OCI-LY1 (cell line): ENCODE measurements at regions not wholly inside any gene's neighbourhood (a gene's known extent, or its start where the extent isn't known, plus 50 kb on each side); places are given as distances from the start of the nearest gene placed in this dataset.

ENCODE experiments used
- H2AFZ ChIP-seq: fragments of 200-600 bp; sonication (generic), shearing (Covaris generic); 2 replicates; pipeline ENCODE4 v1.6.0; 2014; ENCODE audit warnings: antibody characterized with exemption, mild to moderate bottlenecking, low read length
- H3F3A ChIP-seq: fragments of 200-600 bp; sonication (generic), shearing (Covaris generic); 2 replicates; pipeline ENCODE4 v1.6.0; 2014; ENCODE audit warnings: mild to moderate bottlenecking, antibody characterized with exemption, low read length, moderate library complexity; ENCODE audit not compliant: insufficient read depth
- H3K27ac ChIP-seq: fragments of 200-600 bp; sonication (generic); 2 replicates; pipeline ENCODE4 v1.5.1; 2014; ENCODE audit warnings: low read length, mixed run types, mild to moderate bottlenecking, low read depth; ENCODE audit not compliant: poor library complexity, severe bottlenecking
- H3K27me3 ChIP-seq: fragments of 200-600 bp; sonication (generic); 2 replicates; pipeline ENCODE4 v1.6.0; 2014; ENCODE audit warnings: antibody characterized with exemption, mild to moderate bottlenecking, low read length, moderate library complexity; ENCODE audit not compliant: insufficient read depth
- H3K36me3 ChIP-seq: fragments of 200-600 bp; sonication (generic); 2 replicates; pipeline ENCODE4 v1.6.1; 2014; ENCODE audit warnings: mild to moderate bottlenecking, antibody characterized with exemption, low read length, moderate library complexity, mixed read lengths; ENCODE audit not compliant: insufficient read depth
- H3K4me1 ChIP-seq: fragments of 200-600 bp; sonication (generic); 2 replicates; pipeline ENCODE4 v1.5.1; 2014; ENCODE audit warnings: mild to moderate bottlenecking, low read length, moderate library complexity; ENCODE audit not compliant: insufficient read depth, severe bottlenecking
- H3K4me2 ChIP-seq: fragments of 200-600 bp; sonication (generic), shearing (Covaris generic); 2 replicates; pipeline ENCODE4 v1.6.1; 2014; ENCODE audit warnings: low read length
- H3K4me3 ChIP-seq: fragments of 200-600 bp; sonication (generic); 2 replicates; pipeline ENCODE4 v1.5.1; 2014; ENCODE audit warnings: low read length, low read depth, mild to moderate bottlenecking, mixed read lengths; ENCODE audit not compliant: poor library complexity, severe bottlenecking
- H3K79me2 ChIP-seq: fragments of 200-600 bp; shearing (Covaris generic); 2 replicates; pipeline ENCODE4 v1.6.1; 2016; ENCODE audit warnings: mixed run types, low read length, mixed read lengths; ENCODE audit not compliant: insufficient read depth
- H3K9ac ChIP-seq: fragments of 200-600 bp; sonication (generic), shearing (Covaris generic); 2 replicates; pipeline ENCODE4 v1.6.1; 2014; ENCODE audit warnings: mild to moderate bottlenecking, low read length, mixed read lengths
- H3K9me2 ChIP-seq: fragments of 200-600 bp; sonication (generic), shearing (Covaris generic); 2 replicates; pipeline ENCODE4 v1.6.1; 2014; ENCODE audit warnings: low read depth, mild to moderate bottlenecking, low read length, mixed read lengths
- H3K9me3 ChIP-seq: fragments of 200-600 bp; shearing (Covaris generic); 2 replicates; pipeline ENCODE4 v1.6.1; 2014; ENCODE audit warnings: low read length, mixed read lengths
- H4K20me1 ChIP-seq: fragments of 200-600 bp; sonication (generic), shearing (Covaris generic); 2 replicates; pipeline ENCODE4 v1.6.0; 2016; ENCODE audit warnings: mild to moderate bottlenecking, low read length; ENCODE audit not compliant: insufficient read depth
- EZH2 ChIP-seq: fragments of 200-600 bp; sonication (generic), shearing (Covaris generic); IDR thresholded peaks from 2 replicates; pipeline ENCODE4 v1.8.0; 2017; ENCODE audit warnings: borderline replicate concordance, mixed run types, mild to moderate bottlenecking, antibody characterized with exemption, low read length, moderate library complexity, mixed read lengths
- TF ChIP-seq, protein P1 (sequence below): fragments of 200-600 bp; sonication (generic), shearing (Covaris generic); IDR thresholded peaks from 2 replicates; pipeline ENCODE4 v1.5.1; 2017; ENCODE audit warnings: mild to moderate bottlenecking, antibody characterized with exemption, low read length, moderate library complexity, mixed read lengths

DNA sequence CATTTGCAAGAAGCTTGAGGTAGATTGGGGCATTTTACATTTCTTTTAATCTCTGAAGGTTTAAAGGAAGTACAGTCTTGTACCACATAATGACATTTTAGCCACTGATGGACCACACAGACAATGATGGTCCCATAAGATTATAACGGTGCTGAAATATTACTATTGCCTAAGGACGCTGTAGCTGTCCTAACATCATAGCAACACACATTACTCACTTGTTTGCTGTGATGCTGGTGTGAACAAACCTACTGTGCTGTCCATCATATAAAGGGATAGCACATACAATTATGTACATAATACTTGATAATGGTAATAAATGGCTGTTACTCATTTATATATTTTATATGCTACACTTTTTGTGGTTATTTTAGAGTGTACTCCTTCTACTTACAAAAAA, 127.1 kb upstream of the CPNE8 start:
- H3K27ac ChIP-seq, result no peak overlapping the region
- no peaks in the 10 kb centered on the region for H3K9me3 ChIP-seq
- H3K36me3 ChIP-seq, result no peaks in the 10 kb centered on the region
- no peaks in the 10 kb centered on the region for H3F3A ChIP-seq
- no peaks in the 10 kb centered on the region for H4K20me1 ChIP-seq
- TF ChIP-seq, protein P1, sequence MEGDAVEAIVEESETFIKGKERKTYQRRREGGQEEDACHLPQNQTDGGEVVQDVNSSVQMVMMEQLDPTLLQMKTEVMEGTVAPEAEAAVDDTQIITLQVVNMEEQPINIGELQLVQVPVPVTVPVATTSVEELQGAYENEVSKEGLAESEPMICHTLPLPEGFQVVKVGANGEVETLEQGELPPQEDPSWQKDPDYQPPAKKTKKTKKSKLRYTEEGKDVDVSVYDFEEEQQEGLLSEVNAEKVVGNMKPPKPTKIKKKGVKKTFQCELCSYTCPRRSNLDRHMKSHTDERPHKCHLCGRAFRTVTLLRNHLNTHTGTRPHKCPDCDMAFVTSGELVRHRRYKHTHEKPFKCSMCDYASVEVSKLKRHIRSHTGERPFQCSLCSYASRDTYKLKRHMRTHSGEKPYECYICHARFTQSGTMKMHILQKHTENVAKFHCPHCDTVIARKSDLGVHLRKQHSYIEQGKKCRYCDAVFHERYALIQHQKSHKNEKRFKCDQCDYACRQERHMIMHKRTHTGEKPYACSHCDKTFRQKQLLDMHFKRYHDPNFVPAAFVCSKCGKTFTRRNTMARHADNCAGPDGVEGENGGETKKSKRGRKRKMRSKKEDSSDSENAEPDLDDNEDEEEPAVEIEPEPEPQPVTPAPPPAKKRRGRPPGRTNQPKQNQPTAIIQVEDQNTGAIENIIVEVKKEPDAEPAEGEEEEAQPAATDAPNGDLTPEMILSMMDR, result no peak
- no peak for TF ChIP-seq EZH2
- no peak overlapping the region for H2AFZ ChIP-seq
- H3K4me3 ChIP-seq, result no peak overlapping the region
- no peak overlapping the region for H3K9ac ChIP-seq
- H3K27me3 ChIP-seq, result no peaks in the 10 kb centered on the region
- no peak overlapping the region for H3K4me2 ChIP-seq
- H3K9me2 ChIP-seq, result no peaks in the 10 kb centered on the region
- H3K79me2 ChIP-seq, result no peaks in the 10 kb centered on the region
- no peaks in the 10 kb centered on the region for H3K4me1 ChIP-seq

DNA sequence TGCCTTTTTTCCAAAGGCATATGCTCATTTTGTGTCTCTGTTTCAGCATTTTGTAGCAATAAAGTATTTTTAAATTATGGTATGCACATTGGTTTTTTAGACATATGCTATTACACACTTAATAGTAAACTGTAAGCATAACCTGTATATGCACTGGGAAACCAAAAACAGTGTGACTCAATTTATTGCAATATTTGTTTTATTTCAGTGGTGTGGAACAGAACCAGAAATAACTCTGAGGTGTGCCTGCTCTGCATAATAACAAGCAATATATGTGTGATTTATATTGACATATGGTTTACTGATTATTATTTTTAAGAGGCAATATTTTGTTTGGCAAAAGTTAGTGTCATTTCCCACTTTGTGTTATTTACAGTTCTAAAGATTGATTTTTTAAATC, 126.6 kb upstream of the CPNE8 start:
- Histone ChIP-seq H3K27ac (no peak overlapping the region), H3K4me2 (no peak overlapping the region), H3K27me3 (no peaks in the 10 kb centered on the region), H4K20me1 (no peaks in the 10 kb centered on the region), H3K4me3 (no peak overlapping the region), H3K9me3 (no peaks in the 10 kb centered on the region), H3K9me2 (no peaks in the 10 kb centered on the region), H3K4me1 (no peaks in the 10 kb centered on the region), H3K36me3 (no peaks in the 10 kb centered on the region), H3K79me2 (no peaks in the 10 kb centered on the region), H2AFZ (no peak overlapping the region), H3K9ac (no peak overlapping the region), H3F3A (no peaks in the 10 kb centered on the region)
- TF ChIP-seq, protein P1, result no peak
- TF ChIP-seq EZH2, result no peak

DNA sequence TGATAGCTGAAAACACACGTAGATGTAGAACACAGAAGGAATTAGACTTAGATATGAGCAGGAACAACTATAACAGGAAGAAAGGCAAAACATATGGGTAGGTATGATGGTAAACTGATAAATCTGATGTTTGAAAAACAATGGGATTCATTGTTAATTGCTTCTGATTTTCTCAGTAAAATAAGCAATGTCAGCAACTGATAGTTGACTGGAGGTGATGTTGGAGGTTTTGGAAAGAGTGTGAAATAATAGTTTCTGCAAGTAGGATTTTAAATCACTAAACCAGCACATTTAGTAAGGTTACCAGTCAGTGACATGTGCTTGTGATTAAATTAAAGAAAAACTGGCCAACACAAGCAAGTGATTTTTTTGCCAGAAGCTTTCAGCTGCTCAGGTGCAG, 123.0 kb upstream of the CPNE8 start:
- Histone ChIP-seq H3K36me3 (no peaks in the 10 kb centered on the region), H3K9me3 (no peaks in the 10 kb centered on the region), H3K4me3 (no peak overlapping the region), H4K20me1 (no peaks in the 10 kb centered on the region), H3K9ac (no peak overlapping the region), H3F3A (no peaks in the 10 kb centered on the region), H2AFZ (no peak overlapping the region), H3K27me3 (no peaks in the 10 kb centered on the region), H3K4me1 (no peaks in the 10 kb centered on the region), H3K79me2 (no peaks in the 10 kb centered on the region), H3K9me2 (no peaks in the 10 kb centered on the region), H3K27ac (no peak overlapping the region), H3K4me2 (no peak overlapping the region)
- TF ChIP-seq, protein P1, result no peak
- TF ChIP-seq EZH2, result no peak
